ENCODE measurements at regions not wholly inside any gene's neighbourhood (a gene's known extent, or its start where the extent isn't known, plus 50 kb on each side); places are given as distances from the start of the nearest gene placed in this dataset.

DNA sequence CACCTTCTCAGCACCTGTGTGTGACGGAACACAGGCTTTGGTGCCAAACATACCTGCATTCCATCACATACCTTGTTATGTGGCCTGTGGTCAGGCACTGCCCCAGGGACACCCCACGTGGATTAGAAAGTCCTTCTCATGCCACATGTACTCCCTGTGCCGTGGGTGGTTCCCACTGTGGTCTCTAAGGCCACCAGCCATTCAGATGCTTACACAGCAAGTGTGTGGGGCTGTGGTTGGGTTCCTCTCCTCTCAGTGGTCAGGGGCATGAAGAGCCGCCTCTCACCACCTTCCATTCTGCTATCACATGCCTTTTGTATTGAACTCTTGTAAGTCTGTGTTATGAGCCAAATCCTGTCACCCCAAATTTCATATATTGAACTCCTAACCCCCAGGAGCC lies 85.1 kb upstream of the IGFBP3 start:
- CTCF ChIA-PET = no interaction called here

DNA sequence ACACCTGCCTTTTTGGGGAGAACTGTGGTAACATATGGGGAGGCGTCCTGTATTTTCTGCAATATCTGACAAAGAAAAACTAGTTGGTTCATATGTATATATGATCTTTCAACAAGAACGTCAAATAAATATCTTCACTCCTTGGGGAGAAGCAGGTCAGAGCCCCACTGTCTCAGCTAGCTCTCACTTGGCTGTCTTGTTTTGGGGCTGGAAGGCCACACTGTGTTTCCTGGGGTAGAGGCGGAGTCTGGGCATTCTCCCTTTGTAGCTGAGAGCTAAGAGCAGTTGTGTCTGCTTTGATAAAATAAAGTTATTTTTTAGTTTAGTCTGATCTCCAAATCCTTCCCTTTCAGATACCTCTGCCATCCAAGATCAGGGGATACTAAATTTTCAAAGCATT lies 83.9 kb upstream of the IGFBP3 start:
- ChIA-PET POLR2A (no interaction called here), CTCF (no interaction called here)
- TF ChIP-seq EZH2 (IDR thresholded peaks at IDR 0.05; ENCODE audit: borderline replicate concordance, insufficient read depth, low read depth, low read length, poor library complexity, severe bottlenecking) = no peak
- TF ChIP-seq, protein P1, sequence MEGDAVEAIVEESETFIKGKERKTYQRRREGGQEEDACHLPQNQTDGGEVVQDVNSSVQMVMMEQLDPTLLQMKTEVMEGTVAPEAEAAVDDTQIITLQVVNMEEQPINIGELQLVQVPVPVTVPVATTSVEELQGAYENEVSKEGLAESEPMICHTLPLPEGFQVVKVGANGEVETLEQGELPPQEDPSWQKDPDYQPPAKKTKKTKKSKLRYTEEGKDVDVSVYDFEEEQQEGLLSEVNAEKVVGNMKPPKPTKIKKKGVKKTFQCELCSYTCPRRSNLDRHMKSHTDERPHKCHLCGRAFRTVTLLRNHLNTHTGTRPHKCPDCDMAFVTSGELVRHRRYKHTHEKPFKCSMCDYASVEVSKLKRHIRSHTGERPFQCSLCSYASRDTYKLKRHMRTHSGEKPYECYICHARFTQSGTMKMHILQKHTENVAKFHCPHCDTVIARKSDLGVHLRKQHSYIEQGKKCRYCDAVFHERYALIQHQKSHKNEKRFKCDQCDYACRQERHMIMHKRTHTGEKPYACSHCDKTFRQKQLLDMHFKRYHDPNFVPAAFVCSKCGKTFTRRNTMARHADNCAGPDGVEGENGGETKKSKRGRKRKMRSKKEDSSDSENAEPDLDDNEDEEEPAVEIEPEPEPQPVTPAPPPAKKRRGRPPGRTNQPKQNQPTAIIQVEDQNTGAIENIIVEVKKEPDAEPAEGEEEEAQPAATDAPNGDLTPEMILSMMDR (IDR thresholded peaks at IDR 0.05) = no peak
- H3K27me3 ChIP-seq (replicated peaks in 1 of 4; ENCODE audit: control extremely low read depth in 1 of 4, control insufficient read depth in 3 of 4, insufficient read depth in 4 of 4, low read length in 3 of 4) = no peaks in the 10 kb centered on the region
- H3K4me1 Mint-ChIP-seq = peaks cover 3% of the 10 kb centered on the region
- H3K36me3 ChIP-seq (replicated peaks in 1 of 2; ENCODE audit: control extremely low read depth in 1 of 2, control insufficient read depth in 1 of 2, extremely low read depth in 1 of 2, insufficient read depth in 2 of 2, low read length in 1 of 2) = no peaks in the 10 kb centered on the region
- DNase-seq (no peak), ATAC-seq (ENCODE audit: low read depth) (no peak)
- no peaks in the 10 kb centered on the region for H4K20me1 ChIP-seq (ENCODE audit: control insufficient read depth, insufficient read depth, low read length, poor library complexity, severe bottlenecking)
- H3K9me3 ChIP-seq (ENCODE audit: control extremely low read depth in 1 of 3, control insufficient read depth in 2 of 3, insufficient read depth in 1 of 3, low read length in 2 of 3) = no peaks in the 10 kb centered on the region
- intact Hi-C loops (cut with micrococcal nuclease) = no loop called here
- H3K4me1 ChIP-seq (ENCODE audit: control insufficient read depth in 2 of 2, insufficient read depth in 2 of 2, low read length in 2 of 2) = no peaks in the 10 kb centered on the region
- no peak overlapping the region for H3K4me2 ChIP-seq (replicated peaks; ENCODE audit: low read depth, low read length, poor library complexity, severe bottlenecking)
- H3K9ac ChIP-seq (ENCODE audit: low read length) = no peak overlapping the region
- H3K79me2 ChIP-seq (ENCODE audit: control insufficient read depth, insufficient read depth, low read length) = no peaks in the 10 kb centered on the region
- H3K27me3 Mint-ChIP-seq = no peaks in the 10 kb centered on the region
- peaks cover 3% of the 10 kb centered on the region for H3K9me3 Mint-ChIP-seq (ENCODE audit: insufficient read depth)
- H3K27ac ChIP-seq (ENCODE audit: low read length in 2 of 2) = no peak overlapping the region
- H3K4me3 Mint-ChIP-seq = no peak overlapping the region
- whole genome bisulfite sequencing (ENCODE audit: insufficient coverage) = no CpG with 5 or more reads among the region's 3 CpGs
- no peak overlapping the region for H2AFZ ChIP-seq (ENCODE audit: insufficient read depth, low read depth, low read length, poor library complexity, severe bottlenecking)
- no peak overlapping the region for H3K4me3 ChIP-seq (ENCODE audit: control extremely low read depth in 1 of 5, extremely low read depth in 1 of 5, insufficient read depth in 1 of 5, low read depth in 2 of 5, low read length in 4 of 5)
- H3K27ac Mint-ChIP-seq = no peak overlapping the region

More for the DNA sequence above, 85.1 kb upstream of the IGFBP3 start:
- Histone ChIP-seq H3K4me1 (ENCODE audit: control insufficient read depth in 2 of 2, insufficient read depth in 2 of 2, low read length in 2 of 2) (no peaks in the 10 kb centered on the region), H3K27ac (ENCODE audit: low read length in 2 of 2) (no peak overlapping the region), H3K9me3 (ENCODE audit: control extremely low read depth in 1 of 3, control insufficient read depth in 2 of 3, insufficient read depth in 1 of 3, low read length in 2 of 3) (no peaks in the 10 kb centered on the region), H4K20me1 (ENCODE audit: control insufficient read depth, insufficient read depth, low read length, poor library complexity, severe bottlenecking) (no peaks in the 10 kb centered on the region), H3K36me3 (replicated peaks in 1 of 2; ENCODE audit: control extremely low read depth in 1 of 2, control insufficient read depth in 1 of 2, extremely low read depth in 1 of 2, insufficient read depth in 2 of 2, low read length in 1 of 2) (no peaks in the 10 kb centered on the region), H3K27me3 (replicated peaks in 1 of 4; ENCODE audit: control extremely low read depth in 1 of 4, control insufficient read depth in 3 of 4, insufficient read depth in 4 of 4, low read length in 3 of 4) (no peaks in the 10 kb centered on the region), H3K4me3 (ENCODE audit: control extremely low read depth in 1 of 5, extremely low read depth in 1 of 5, insufficient read depth in 1 of 5, low read depth in 2 of 5, low read length in 4 of 5) (no peak overlapping the region), H3K4me2 (replicated peaks; ENCODE audit: low read depth, low read length, poor library complexity, severe bottlenecking) (no peak overlapping the region), H3K9ac (ENCODE audit: low read length) (no peak overlapping the region), H2AFZ (ENCODE audit: insufficient read depth, low read depth, low read length, poor library complexity, severe bottlenecking) (no peak overlapping the region), H3K79me2 (ENCODE audit: control insufficient read depth, insufficient read depth, low read length) (no peaks in the 10 kb centered on the region)
- POLR2A ChIA-PET = no interaction called here
- DNase-seq (no peak), ATAC-seq (ENCODE audit: low read depth) (no peak)
- Mint-ChIP-seq H3K27ac (no peak overlapping the region), H3K27me3 (no peaks in the 10 kb centered on the region), H3K4me3 (no peak overlapping the region), H3K9me3 (ENCODE audit: insufficient read depth) (peaks cover 3% of the 10 kb centered on the region), H3K4me1 (peaks cover 3% of the 10 kb centered on the region)
- no peak for TF ChIP-seq EZH2 (IDR thresholded peaks at IDR 0.05; ENCODE audit: borderline replicate concordance, insufficient read depth, low read depth, low read length, poor library complexity, severe bottlenecking)
- TF ChIP-seq, protein P1 (IDR thresholded peaks at IDR 0.05) = no peak
- intact Hi-C loops (cut with micrococcal nuclease) = no loop called here
- no CpG with 5 or more reads among the region's 4 CpGs for WGBS (ENCODE audit: insufficient coverage)
